ENCODE measurements at regions not wholly inside any gene's neighbourhood (a gene's known extent, or its start where the extent isn't known, plus 50 kb on each side); places are given as distances from the start of the nearest gene placed in this dataset.

- H4K20me1 ChIP-seq, result no peaks in the 10 kb centered on the region
- TF ChIP-seq Cebpa-rat (IDR thresholded peaks at IDR 0.05), result no peak
- H3K4me1 ChIP-seq, result no peaks in the 10 kb centered on the region
- H3K27ac ChIP-seq, result no peak overlapping the region
- no peaks in the 10 kb centered on the region for H3K9me3 ChIP-seq
- H3K4me3 ChIP-seq, result no peak overlapping the region
- H3K4me2 ChIP-seq, result no peak overlapping the region
- H3K36me3 ChIP-seq, result no peaks in the 10 kb centered on the region
- H3K27me3 ChIP-seq, result no peaks in the 10 kb centered on the region
- no peak overlapping the region for H3K9ac ChIP-seq
These were observed 267.7 kb downstream of the BCL11A start for GRCh38 chr2:60285626-60286316.

- H3K27me3 ChIP-seq, result no peaks in the 10 kb centered on the region
- H3K36me3 ChIP-seq, result no peaks in the 10 kb centered on the region
- no peak overlapping the region for H3K27ac ChIP-seq
- no peak overlapping the region for H3K4me3 ChIP-seq
- TF ChIP-seq Cebpa-rat (IDR thresholded peaks at IDR 0.05), result no peak
- H3K4me2 ChIP-seq, result no peak overlapping the region
- H4K20me1 ChIP-seq, result no peaks in the 10 kb centered on the region
- no peaks in the 10 kb centered on the region for H3K4me1 ChIP-seq
- H3K9me3 ChIP-seq, result no peaks in the 10 kb centered on the region
- H3K9ac ChIP-seq, result no peak overlapping the region
These were observed 269.8 kb downstream of the BCL11A start for GRCh38 chr2:60283626-60284025.

GRCh38 chr2:60282886-60283285 is 270.6 kb downstream of the BCL11A start:
- Histone ChIP-seq H3K9ac (no peak overlapping the region), H3K27me3 (no peaks in the 10 kb centered on the region), H3K36me3 (no peaks in the 10 kb centered on the region), H4K20me1 (no peaks in the 10 kb centered on the region), H3K9me3 (no peaks in the 10 kb centered on the region), H3K4me3 (no peak overlapping the region), H3K4me1 (no peaks in the 10 kb centered on the region), H3K27ac (no peak overlapping the region), H3K4me2 (no peak overlapping the region)
- TF ChIP-seq Cebpa-rat (IDR thresholded peaks at IDR 0.05), result no peak

GRCh38 chr2:60281730-60282129 is 271.7 kb downstream of the BCL11A start:
- H4K20me1 ChIP-seq, result no peaks in the 10 kb centered on the region
- H3K4me1 ChIP-seq, result no peaks in the 10 kb centered on the region
- H3K9ac ChIP-seq, result no peak overlapping the region
- no peak overlapping the region for H3K27ac ChIP-seq
- H3K27me3 ChIP-seq, result no peaks in the 10 kb centered on the region
- H3K9me3 ChIP-seq, result no peaks in the 10 kb centered on the region
- H3K36me3 ChIP-seq, result no peaks in the 10 kb centered on the region
- no peak overlapping the region for H3K4me2 ChIP-seq
- no peak for TF ChIP-seq Cebpa-rat (IDR thresholded peaks at IDR 0.05)
- H3K4me3 ChIP-seq, result no peak overlapping the region

GRCh38 chr2:60280238-60280637 is 273.2 kb downstream of the BCL11A start:
- Histone ChIP-seq H4K20me1 (no peaks in the 10 kb centered on the region), H3K9me3 (peaks cover 7% of the 10 kb centered on the region; the same call in 1 of the 2 replicates), H3K27me3 (no peaks in the 10 kb centered on the region), H3K27ac (no peak overlapping the region), H3K9ac (no peak overlapping the region), H3K4me1 (no peaks in the 10 kb centered on the region), H3K4me2 (no peak overlapping the region), H3K4me3 (no peak overlapping the region), H3K36me3 (no peaks in the 10 kb centered on the region)
- TF ChIP-seq Cebpa-rat (IDR thresholded peaks at IDR 0.05), result no peak

DNA sequence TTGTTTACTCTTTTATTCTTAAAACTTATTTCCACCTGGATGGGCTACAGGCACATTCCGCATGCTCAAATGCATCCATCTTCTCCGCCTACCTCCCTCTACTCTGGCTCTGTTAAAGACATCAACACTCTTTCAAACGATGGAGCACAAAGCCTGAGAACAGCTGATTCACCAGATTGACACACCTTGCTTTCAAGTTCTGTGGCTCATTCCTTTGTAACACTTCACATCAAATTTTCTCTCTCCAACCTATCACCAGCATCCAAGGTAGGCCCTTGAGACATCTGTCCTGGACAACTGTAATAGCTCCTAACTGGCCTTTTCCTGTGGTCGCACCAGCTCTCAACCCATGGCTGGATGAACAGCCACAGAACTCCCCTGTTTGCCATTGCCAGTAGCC is 274.5 kb downstream of the BCL11A start:
- no peak for TF ChIP-seq Cebpa-rat (IDR thresholded peaks at IDR 0.05)
- H3K9me3 ChIP-seq, result peaks cover 20% of the 10 kb centered on the region
- H3K27ac ChIP-seq, result no peak overlapping the region
- no peak overlapping the region for H3K4me2 ChIP-seq
- no peaks in the 10 kb centered on the region for H3K36me3 ChIP-seq
- H3K4me1 ChIP-seq, result no peaks in the 10 kb centered on the region
- H3K4me3 ChIP-seq, result no peak overlapping the region
- H4K20me1 ChIP-seq, result no peaks in the 10 kb centered on the region
- no peaks in the 10 kb centered on the region for H3K27me3 ChIP-seq
- H3K9ac ChIP-seq, result no peak overlapping the region

DNA sequence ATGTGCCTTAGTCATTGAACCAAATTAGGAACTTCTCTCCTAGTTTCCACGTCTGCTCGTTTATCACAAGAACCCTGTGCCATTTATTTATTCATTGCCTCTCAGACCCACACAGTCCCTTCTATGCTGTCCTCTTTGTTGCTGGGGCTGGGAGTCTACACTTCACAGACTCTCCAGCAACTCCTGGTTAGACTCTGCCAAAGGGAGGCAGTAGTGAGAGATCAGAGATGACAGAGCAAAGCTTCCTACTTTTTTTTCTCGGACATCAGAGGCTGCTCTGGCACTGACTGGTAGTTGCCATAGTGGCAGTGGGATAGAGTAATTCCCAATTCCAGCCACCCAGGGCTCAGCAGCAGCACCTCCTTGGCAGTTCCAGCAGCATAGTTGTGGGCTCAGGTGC is 277.5 kb downstream of the BCL11A start:
- no peak for TF ChIP-seq Cebpa-rat (IDR thresholded peaks at IDR 0.05)
- H3K4me1 ChIP-seq, result no peaks in the 10 kb centered on the region
- no peak overlapping the region for H3K4me3 ChIP-seq
- H3K9ac ChIP-seq, result no peak overlapping the region
- H3K36me3 ChIP-seq, result no peaks in the 10 kb centered on the region
- no peaks in the 10 kb centered on the region for H4K20me1 ChIP-seq
- H3K27me3 ChIP-seq, result no peaks in the 10 kb centered on the region
- H3K4me2 ChIP-seq, result no peak overlapping the region
- peaks cover 20% of the 10 kb centered on the region for H3K9me3 ChIP-seq
- H3K27ac ChIP-seq, result no peak overlapping the region

GRCh38 chr2:60273836-60274235 is 279.6 kb downstream of the BCL11A start:
- Histone ChIP-seq H3K4me1 (no peaks in the 10 kb centered on the region), H3K27me3 (no peaks in the 10 kb centered on the region), H3K4me3 (no peak overlapping the region), H3K9ac (no peak overlapping the region), H3K36me3 (no peaks in the 10 kb centered on the region), H3K9me3 (peaks cover 20% of the 10 kb centered on the region), H3K27ac (no peak overlapping the region), H3K4me2 (no peak overlapping the region), H4K20me1 (no peaks in the 10 kb centered on the region)
- no peak for TF ChIP-seq Cebpa-rat (IDR thresholded peaks at IDR 0.05)

GRCh38 chr2:60271713-60272112 is 281.7 kb downstream of the BCL11A start:
- Histone ChIP-seq H3K4me3 (no peak overlapping the region), H3K4me2 (no peak overlapping the region), H4K20me1 (no peaks in the 10 kb centered on the region), H3K27me3 (no peaks in the 10 kb centered on the region), H3K9me3 (peaks cover 20% of the 10 kb centered on the region), H3K27ac (no peak overlapping the region), H3K4me1 (no peaks in the 10 kb centered on the region), H3K36me3 (no peaks in the 10 kb centered on the region), H3K9ac (no peak overlapping the region)
- no peak for TF ChIP-seq Cebpa-rat (IDR thresholded peaks at IDR 0.05)

DNA sequence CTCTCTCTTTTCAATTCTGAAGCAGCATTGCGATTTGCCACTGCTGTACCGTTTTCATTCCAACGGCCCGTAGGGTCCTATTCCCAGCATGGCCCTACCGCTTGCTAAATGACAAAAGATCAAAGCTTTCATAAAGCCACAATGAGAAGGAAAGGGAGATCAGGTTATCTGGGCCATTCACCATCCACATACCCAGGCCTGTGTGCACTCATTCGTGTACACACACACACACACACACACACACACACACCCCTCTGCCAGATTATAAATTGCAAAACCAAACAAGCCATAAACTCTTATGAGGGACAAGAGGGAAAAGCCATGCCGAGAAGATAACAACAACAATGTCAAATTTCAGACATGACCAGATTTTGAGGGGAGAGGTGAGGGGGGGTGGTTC is 282.3 kb downstream of the BCL11A start:
- Histone ChIP-seq H4K20me1 (no peaks in the 10 kb centered on the region), H3K9me3 (peaks cover 17% of the 10 kb centered on the region), H3K4me1 (no peaks in the 10 kb centered on the region), H3K9ac (no peak overlapping the region), H3K27ac (no peak overlapping the region), H3K27me3 (no peaks in the 10 kb centered on the region), H3K4me2 (no peak overlapping the region), H3K4me3 (no peak overlapping the region), H3K36me3 (no peaks in the 10 kb centered on the region)
- TF ChIP-seq Cebpa-rat (IDR thresholded peaks at IDR 0.05), result no peak

GRCh38 chr2:60268661-60269060 is 284.8 kb downstream of the BCL11A start:
- Histone ChIP-seq H3K4me1 (no peaks in the 10 kb centered on the region), H3K4me2 (no peak overlapping the region), H4K20me1 (no peaks in the 10 kb centered on the region), H3K9ac (no peak overlapping the region), H3K27me3 (no peaks in the 10 kb centered on the region), H3K4me3 (no peak overlapping the region), H3K9me3 (peaks cover 5% of the 10 kb centered on the region; the same call in 1 of the 2 replicates), H3K27ac (no peak overlapping the region), H3K36me3 (no peaks in the 10 kb centered on the region)
- no peak for TF ChIP-seq Cebpa-rat (IDR thresholded peaks at IDR 0.05)
